HUES6 (cell line): ENCODE measurements at regions not wholly inside any gene's neighbourhood (a gene's known extent, or its start where the extent isn't known, plus 50 kb on each side); places are given as distances from the start of the nearest gene placed in this dataset.

ENCODE experiments used
- H3K27ac ChIP-seq: 2 replicates; pipeline ENCODE4 v1.7.0; 2013; ENCODE audit warnings: low read depth, mild to moderate bottlenecking, low read length, inconsistent platforms
- H3K27me3 ChIP-seq: 2 replicates; pipeline ENCODE4 v1.6.1; 2013; ENCODE audit warnings: low read length; ENCODE audit not compliant: control insufficient read depth, insufficient read depth
- H3K36me3 ChIP-seq: 2 replicates; pipeline ENCODE4 v1.6.1; 2013; ENCODE audit warnings: low read length; ENCODE audit not compliant: control insufficient read depth, insufficient read depth
- H3K4me1 ChIP-seq: 2 replicates; pipeline ENCODE4 v1.6.1; 2013; ENCODE audit warnings: low read length; ENCODE audit not compliant: control insufficient read depth, insufficient read depth
- H3K4me3 ChIP-seq: 2 replicates; pipeline ENCODE4 v1.5.1; 2013; ENCODE audit warnings: low read depth, low read length
- H3K9ac ChIP-seq: one replicate; pipeline ENCODE4 v1.6.1; 2013; ENCODE audit warnings: mild to moderate bottlenecking, low read length
- H3K9me3 ChIP-seq: 2 replicates; pipeline ENCODE4 v1.6.1; 2013; ENCODE audit warnings: low read depth, low read length; ENCODE audit not compliant: control insufficient read depth, insufficient read depth

- H3K27me3 ChIP-seq = no peaks in the 10 kb centered on the region
- H3K9me3 ChIP-seq = no peaks in the 10 kb centered on the region
- H3K36me3 ChIP-seq = no peaks in the 10 kb centered on the region
- peaks cover 13% of the 10 kb centered on the region for H3K4me1 ChIP-seq
- H3K9ac ChIP-seq = no peak overlapping the region
- H3K27ac ChIP-seq = no peak overlapping the region
- no peak overlapping the region for H3K4me3 ChIP-seq
Observed at GRCh38 chr12:92614001-92614400, 88.8 kb upstream of the PLEKHG7 start.

DNA sequence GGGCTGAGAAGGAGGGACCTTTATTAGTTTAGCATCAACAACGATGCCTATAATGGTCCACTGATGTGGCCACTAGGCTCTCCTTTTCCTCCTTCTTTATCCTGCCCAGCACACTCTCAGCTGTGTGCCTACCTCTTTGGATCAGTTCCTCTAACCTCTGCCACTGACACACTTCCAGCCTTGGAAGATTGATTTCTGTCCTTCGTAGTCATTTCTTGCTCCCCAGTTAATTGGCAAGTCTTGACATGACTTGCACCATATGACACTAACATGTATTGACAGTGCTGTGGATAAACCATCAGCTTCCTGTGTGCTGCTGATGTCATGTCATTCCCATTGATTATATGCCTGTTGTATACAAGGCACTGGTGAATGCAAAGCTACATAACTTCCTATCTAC, 90.2 kb upstream of the PLEKHG7 start:
- Histone ChIP-seq H3K27me3 (no peaks in the 10 kb centered on the region), H3K36me3 (no peaks in the 10 kb centered on the region), H3K9ac (no peak overlapping the region), H3K4me1 (peaks cover 13% of the 10 kb centered on the region), H3K4me3 (no peak overlapping the region), H3K9me3 (no peaks in the 10 kb centered on the region), H3K27ac (no peak overlapping the region)

GRCh38 chr12:92608151-92609091, 94.4 kb upstream of the PLEKHG7 start:
- Histone ChIP-seq H3K27me3 (no peaks in the 10 kb centered on the region), H3K4me1 (peaks cover 13% of the 10 kb centered on the region), H3K4me3 (no peak overlapping the region), H3K36me3 (no peaks in the 10 kb centered on the region), H3K27ac (no peak overlapping the region), H3K9me3 (peaks cover 11% of the 10 kb centered on the region; the same call in 1 of the 2 replicates), H3K9ac (no peak overlapping the region)

- Histone ChIP-seq H3K27me3 (no peaks in the 10 kb centered on the region), H3K9me3 (peaks cover 14% of the 10 kb centered on the region; the same call in 1 of the 2 replicates), H3K36me3 (no peaks in the 10 kb centered on the region), H3K4me1 (peaks cover 13% of the 10 kb centered on the region), H3K27ac (no peak overlapping the region), H3K9ac (no peak overlapping the region), H3K4me3 (no peak overlapping the region)
Observed at GRCh38 chr12:92606956-92607355, 95.8 kb upstream of the PLEKHG7 start.

GRCh38 chr12:92605621-92606170, 97.1 kb upstream of the PLEKHG7 start:
- Histone ChIP-seq H3K4me3 (no peak overlapping the region), H3K9ac (no peak overlapping the region), H3K27me3 (no peaks in the 10 kb centered on the region), H3K4me1 (peaks cover 10% of the 10 kb centered on the region), H3K36me3 (no peaks in the 10 kb centered on the region), H3K9me3 (peaks cover 18% of the 10 kb centered on the region; the same call in 1 of the 2 replicates), H3K27ac (no peak overlapping the region)

DNA sequence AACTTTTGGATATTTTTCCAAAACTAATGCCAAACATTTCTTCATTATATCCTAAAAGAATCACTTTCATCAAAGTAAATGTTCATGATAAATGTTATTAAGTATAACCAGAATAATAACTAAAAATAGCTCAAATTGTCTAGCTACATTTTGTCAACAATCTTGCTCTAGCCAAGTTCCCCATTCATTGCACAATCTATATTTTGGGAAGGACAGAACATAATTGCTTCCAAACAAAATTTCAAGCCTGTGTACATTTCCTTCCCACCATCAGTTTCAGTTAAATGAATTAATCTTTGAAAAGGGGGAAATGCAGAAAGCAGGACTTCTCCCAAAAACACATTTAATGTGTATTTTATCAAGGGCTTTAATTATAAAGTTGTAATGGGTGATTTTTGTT, 98.0 kb upstream of the PLEKHG7 start:
- H3K9ac ChIP-seq = no peak overlapping the region
- no peaks in the 10 kb centered on the region for H3K27me3 ChIP-seq
- H3K36me3 ChIP-seq = no peaks in the 10 kb centered on the region
- H3K9me3 ChIP-seq = peaks cover 27% of the 10 kb centered on the region
- H3K4me1 ChIP-seq = 0 out of 2 replicates have a peak, but pooled peaks cover 1% of the 10 kb centered on the region
- no peak overlapping the region for H3K27ac ChIP-seq
- no peak overlapping the region for H3K4me3 ChIP-seq

DNA sequence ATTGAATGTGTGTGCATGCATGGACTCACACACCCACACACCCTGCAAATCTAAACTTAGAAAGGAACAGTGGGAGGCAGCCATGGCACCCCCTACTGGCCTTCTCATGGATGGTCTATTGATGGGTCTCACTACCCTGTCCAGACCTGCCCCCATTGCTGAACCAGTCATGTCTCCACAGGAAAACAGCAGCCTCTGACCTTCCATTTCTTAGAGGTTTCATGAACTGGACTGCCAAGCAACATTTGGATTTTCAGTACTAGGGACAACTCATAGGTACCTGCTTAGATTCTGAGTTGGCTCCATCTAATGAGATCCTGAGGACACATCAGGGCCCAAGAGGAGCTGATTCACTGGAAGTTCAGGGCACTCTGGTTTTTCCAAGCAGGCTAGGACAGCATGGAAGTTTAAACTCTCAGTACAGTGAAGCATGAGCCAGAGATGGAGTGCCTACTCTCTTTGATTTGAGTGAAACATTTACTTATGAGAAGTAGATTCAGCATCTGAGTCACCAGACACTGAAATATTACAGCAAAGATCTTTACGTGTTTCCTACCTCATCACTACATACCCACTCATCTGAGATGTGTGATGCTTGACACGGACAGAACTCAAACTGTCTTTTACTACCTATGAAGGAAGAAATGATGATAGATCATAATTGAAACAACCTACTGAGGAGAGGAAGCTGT, 98.9 kb upstream of the PLEKHG7 start:
- Histone ChIP-seq H3K4me1 (no peaks in the 10 kb centered on the region), H3K9me3 (peaks cover 36% of the 10 kb centered on the region), H3K36me3 (no peaks in the 10 kb centered on the region)

GRCh38 chr12:92602930-92603623, 99.7 kb upstream of the PLEKHG7 start:
- Histone ChIP-seq H3K27me3 (no peaks in the 10 kb centered on the region), H3K36me3 (no peaks in the 10 kb centered on the region), H3K4me1 (no peaks in the 10 kb centered on the region), H3K9ac (no peak overlapping the region), H3K27ac (no peak overlapping the region), H3K4me3 (no peak overlapping the region), H3K9me3 (peaks cover 40% of the 10 kb centered on the region)

More for the DNA sequence above, 98.9 kb upstream of the PLEKHG7 start:
- Histone ChIP-seq H3K27me3 (no peaks in the 10 kb centered on the region), H3K4me3 (no peak overlapping the region), H3K9ac (no peak overlapping the region), H3K27ac (no peak overlapping the region)

- H3K27me3 ChIP-seq = no peaks in the 10 kb centered on the region
- H3K4me3 ChIP-seq = no peak overlapping the region
- H3K9ac ChIP-seq = no peak overlapping the region
- no peaks in the 10 kb centered on the region for H3K4me1 ChIP-seq
- no peaks in the 10 kb centered on the region for H3K36me3 ChIP-seq
- H3K9me3 ChIP-seq = peaks cover 40% of the 10 kb centered on the region
- no peak overlapping the region for H3K27ac ChIP-seq
Observed at GRCh38 chr12:92602476-92602875, 100.3 kb upstream of the PLEKHG7 start.

DNA sequence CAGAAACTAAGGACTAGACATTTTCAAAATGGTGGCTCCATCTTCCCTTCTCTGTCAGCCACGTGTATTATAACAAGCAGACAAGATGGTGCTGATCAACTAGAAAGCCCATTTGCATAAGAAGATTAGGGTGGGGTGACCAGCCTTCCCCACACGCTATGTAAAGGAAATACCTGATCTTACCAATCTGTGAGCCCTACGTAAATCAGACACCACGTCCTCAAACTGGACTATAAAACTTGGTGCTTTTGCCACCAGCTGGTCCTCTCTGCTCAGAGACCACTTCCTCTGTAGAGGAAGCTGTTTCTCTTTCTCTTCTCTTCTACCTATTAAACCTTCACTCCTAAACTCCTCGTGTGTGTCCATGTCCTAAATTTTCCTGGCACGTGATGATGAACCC, 101.1 kb upstream of the PLEKHG7 start:
- Histone ChIP-seq H3K4me1 (no peaks in the 10 kb centered on the region), H3K9ac (no peak overlapping the region), H3K9me3 (peaks cover 40% of the 10 kb centered on the region), H3K27ac (no peak overlapping the region), H3K27me3 (no peaks in the 10 kb centered on the region), H3K4me3 (no peak overlapping the region), H3K36me3 (no peaks in the 10 kb centered on the region)
